Smooth muscle cell (in vitro differentiated cells): ENCODE measurements at regions not wholly inside any gene's neighbourhood (a gene's known extent, or its start where the extent isn't known, plus 50 kb on each side); places are given as distances from the start of the nearest gene placed in this dataset. TPM values are rescaled to one million over a fixed set of nuclear protein-coding genes. Genes with fewer than 3 reads are reported as not detected.
"Not testable (repeated sequence)": the region's sequence is repeated elsewhere in the genome, so short reads cannot be mapped to it uniquely, and the experiment has no call there.

Experiments used
- DNase-seq: peaks from one replicate; lab custom pipeline; 2025; ENCODE audit not compliant: unreplicated experiment; lab: John Stamatoyannopoulos, UW
- H2AFZ ChIP-seq: fragments of 200-600 bp; sonication (generic); 2 replicates; pipeline ENCODE4 v1.6.0; 2016; ENCODE audit warnings: antibody characterized with exemption, low read depth, mild to moderate bottlenecking
- H3F3A ChIP-seq: fragments of 200-600 bp; sonication (generic); 2 replicates; pipeline ENCODE4 v1.6.0; 2017; ENCODE audit warnings: antibody characterized with exemption, low read depth
- H3K27ac ChIP-seq: fragments of 200-600 bp; sonication (generic); 2 replicates; pipeline ENCODE4 v1.5.1; 2016; ENCODE audit warnings: low read depth, mild to moderate bottlenecking
- H3K27me3 ChIP-seq: fragments of 200-600 bp; sonication (generic); 2 replicates; pipeline ENCODE4 v1.6.1; 2016; ENCODE audit warnings: low read depth, mild to moderate bottlenecking
- H3K36me3 ChIP-seq: fragments of 200-600 bp; sonication (generic); 2 replicates; pipeline ENCODE4 v1.5.1; 2016; ENCODE audit warnings: low read depth
- H3K4me1 ChIP-seq: fragments of 200-600 bp; sonication (generic); 2 replicates; pipeline ENCODE4 v1.5.1; 2016; ENCODE audit warnings: low read depth
- H3K4me2 ChIP-seq: fragments of 200-600 bp; sonication (generic); 2 replicates; pipeline ENCODE4 v1.6.0; 2016; ENCODE audit warnings: mild to moderate bottlenecking
- H3K4me3 ChIP-seq: fragments of 200-600 bp; sonication (generic); 2 replicates; pipeline ENCODE4 v1.5.1; 2016; ENCODE audit warnings: mild to moderate bottlenecking
- H3K79me2 ChIP-seq: fragments of 200-600 bp; sonication (generic); 2 replicates; pipeline ENCODE4 v1.6.0; 2016; ENCODE audit warnings: low read depth, mild to moderate bottlenecking
- H3K9ac ChIP-seq: fragments of 200-600 bp; sonication (generic); 2 replicates; pipeline ENCODE4 v1.6.0; 2016; ENCODE audit warnings: low read depth
- H3K9me3 ChIP-seq: fragments of 200-600 bp; sonication (generic); replicated peaks from 2 replicates; pipeline ENCODE4 v1.5.1; 2016; ENCODE audit warnings: low read depth
- H4K20me1 ChIP-seq: fragments of 200-600 bp; sonication (generic); 2 replicates; pipeline ENCODE4 v1.6.0; 2016; ENCODE audit warnings: low read depth
- WGBS: methylation state at CpG from one replicate; pipeline ENCODE4 v1.1.7; 2016; ENCODE audit warnings: low lambda C conversion rate; 5-methylcytosine and 5-hydroxymethylcytosine counted together
- small RNA-seq: library from RNA; depleted of rRNA; stranded (forward); fragments of <200 nt; gene quantifications from one replicate; pipeline ENCODE3, GENCODE V24; 2014

DNA sequence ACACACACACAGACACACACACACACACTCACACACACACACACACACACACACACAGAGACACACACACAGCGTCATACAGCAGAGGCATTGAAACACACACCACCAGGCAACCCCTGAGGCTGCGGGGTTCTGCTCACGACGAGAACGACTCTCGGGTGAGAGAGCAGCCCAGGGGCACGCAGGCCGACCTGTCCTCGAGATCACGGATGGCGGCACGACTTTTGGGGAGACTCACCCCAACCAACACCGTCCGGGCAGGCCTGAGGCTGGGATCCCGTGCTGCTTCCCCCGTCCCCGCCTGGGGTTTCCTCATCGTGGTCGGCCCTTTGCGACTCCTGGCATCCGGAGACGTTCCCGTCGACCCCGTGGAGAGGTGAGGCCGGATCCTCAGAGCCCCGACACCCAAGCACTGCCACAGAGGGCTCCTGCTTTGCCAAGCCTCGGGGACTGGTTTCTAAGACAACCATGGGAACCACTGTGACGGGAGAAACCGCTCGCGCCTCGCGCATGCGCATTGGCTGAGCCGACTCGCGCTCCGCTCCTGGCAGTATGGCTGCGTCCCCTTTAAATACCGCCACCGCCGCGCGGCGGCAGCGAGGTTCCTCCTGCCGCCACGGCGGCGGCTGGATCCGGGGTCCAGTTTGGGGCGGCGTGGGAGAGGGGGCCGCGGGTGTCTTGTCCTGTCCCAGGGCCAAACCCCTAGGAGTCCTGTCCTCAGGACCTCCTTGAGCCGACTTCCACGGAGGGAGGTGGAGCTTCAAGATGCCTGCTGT is 132.3 kb upstream of the ANKRD20A1 start:
- not testable (repeated sequence) for H3K4me3 ChIP-seq, H3K9me3 ChIP-seq, H3K27ac ChIP-seq, H3K36me3 ChIP-seq, H4K20me1 ChIP-seq, H3K9ac ChIP-seq, DNase-seq, H2AFZ ChIP-seq, H3F3A ChIP-seq, H3K79me2 ChIP-seq, H3K4me1 ChIP-seq, H3K27me3 ChIP-seq
- peak overlapping the region; percentile 51 for H3K4me2 ChIP-seq
- 15% methylated on average over 21 of the region's 58 CpGs for WGBS

DNA sequence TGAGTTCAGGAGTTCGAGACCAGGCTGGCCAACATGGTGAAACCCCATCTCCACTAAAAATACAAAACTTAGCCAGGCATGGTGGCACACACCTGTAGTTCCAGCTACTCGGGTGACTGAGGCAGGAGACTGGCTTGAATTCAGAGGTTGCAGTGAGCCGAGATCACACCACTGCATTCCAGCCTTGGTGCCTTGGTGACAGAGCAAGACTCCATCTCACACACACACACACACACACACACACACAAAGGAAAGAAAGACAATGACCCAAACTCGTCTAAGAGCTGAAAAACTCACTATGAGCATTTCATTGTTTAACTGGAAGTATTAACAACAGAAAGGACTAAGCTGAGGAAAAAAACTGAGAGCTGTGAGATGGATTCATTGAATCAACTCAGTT is 95.6 kb upstream of the ANKRD20A1 start:
- not testable (repeated sequence) for H3K79me2 ChIP-seq, H3K4me3 ChIP-seq, DNase-seq, H3K27me3 ChIP-seq, H3K4me2 ChIP-seq, H2AFZ ChIP-seq, H3K27ac ChIP-seq, H3F3A ChIP-seq, H3K9me3 ChIP-seq, H3K9ac ChIP-seq, H3K4me1 ChIP-seq, H3K36me3 ChIP-seq, H4K20me1 ChIP-seq
- 68% methylated on average over 2 of the region's 4 CpGs for WGBS

DNA sequence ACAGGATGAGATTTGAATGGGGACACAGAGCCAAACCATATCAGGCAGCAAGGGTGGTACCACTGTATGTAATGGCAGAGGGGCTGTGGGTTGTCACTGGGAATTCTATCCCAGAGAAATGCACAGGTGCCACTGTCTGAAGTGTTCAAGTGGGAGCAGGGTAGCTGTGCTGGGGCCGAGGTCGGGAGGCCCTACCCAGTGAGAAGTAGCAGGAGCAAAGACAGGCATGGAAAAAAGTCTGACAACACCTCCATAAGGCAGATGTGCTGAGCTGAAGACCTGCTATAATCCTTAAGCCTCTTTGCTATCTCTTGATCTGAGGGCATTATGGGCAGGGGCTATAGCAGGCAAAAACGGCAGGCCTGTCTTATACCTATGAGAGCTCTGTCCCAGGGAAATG is 86.9 kb upstream of the ANKRD20A1 start:
- not testable (repeated sequence) for H3F3A ChIP-seq, H3K4me1 ChIP-seq, H3K4me2 ChIP-seq, DNase-seq, H3K36me3 ChIP-seq, H3K27ac ChIP-seq, H4K20me1 ChIP-seq, H2AFZ ChIP-seq, H3K9ac ChIP-seq, H3K27me3 ChIP-seq, H3K9me3 ChIP-seq, H3K79me2 ChIP-seq, H3K4me3 ChIP-seq
- WGBS = 78% methylated on average over 2 of the region's 3 CpGs

DNA sequence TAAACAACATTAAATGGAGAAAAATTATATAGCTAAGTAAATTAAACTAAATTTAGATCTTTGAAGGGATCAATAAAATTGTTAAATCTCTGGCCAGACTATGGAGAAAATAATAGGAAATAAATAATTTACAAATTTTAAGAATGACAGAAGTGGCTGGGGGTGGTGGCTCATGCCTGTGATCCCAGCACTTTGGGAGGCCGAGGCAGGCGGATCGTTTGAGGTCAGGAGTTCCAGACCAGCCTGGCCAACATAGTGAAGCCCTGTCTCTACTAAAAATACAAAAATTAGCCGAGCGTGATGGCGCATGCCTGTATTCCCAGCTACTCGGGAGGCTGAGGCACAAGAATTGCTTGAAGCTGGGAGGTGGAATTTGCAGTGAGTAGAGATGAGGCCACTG is 58.6 kb upstream of the ANKRD20A1 start:
- not testable (repeated sequence) for H4K20me1 ChIP-seq, H3K9me3 ChIP-seq, H3K9ac ChIP-seq, H3K4me3 ChIP-seq, DNase-seq, H3K27ac ChIP-seq, H3K4me1 ChIP-seq, H2AFZ ChIP-seq, H3K36me3 ChIP-seq, H3K79me2 ChIP-seq, H3K4me2 ChIP-seq, H3K27me3 ChIP-seq, H3F3A ChIP-seq
- 89% methylated on average over 7 of the region's 7 CpGs for WGBS

Small RNA genes in the stretch of these regions (small RNA-seq; reads per million reads assigned to genes)
- gene AL627230.1 (not detected), gene AL627230.3 (not detected), gene AL627230.5 (not detected), gene AL627230.6 (not detected), gene AL627230.8 (not detected), gene FAM27B (not detected), gene RF00156 (not detected), gene RN7SL787P (not detected)
